NB4 (cell line): ENCODE measurements at regions not wholly inside any gene's neighbourhood (a gene's known extent, or its start where the extent isn't known, plus 50 kb on each side); places are given as distances from the start of the nearest gene placed in this dataset.

ENCODE experiments used
- DNase-seq: peaks from one replicate; pipeline ENCODE4 v3.0.0; 2010; ENCODE audit warnings: low read depth
- H3K4me3 ChIP-seq: one replicate; pipeline ENCODE4 v1.5.1; 2011; ENCODE audit warnings: mild to moderate bottlenecking, low read depth, low read length, moderate library complexity
- MYC ChIP-seq: IDR thresholded peaks from 2 replicates; pipeline ENCODE4 v1.6.1; 2011; ENCODE audit warnings: low read depth, low read length
- POLR2A ChIP-seq: IDR thresholded peaks from 2 replicates; pipeline ENCODE4 v1.6.1; 2011; ENCODE audit warnings: mild to moderate bottlenecking; ENCODE audit not compliant: insufficient read length; ENCODE audit errors: extremely low read depth
- TF ChIP-seq, protein P1 (sequence below): IDR thresholded peaks from 2 replicates; pipeline ENCODE4 v1.6.1; 2011; ENCODE audit warnings: low read depth, low read length
- TF ChIP-seq, protein P2 (sequence below): IDR thresholded peaks from one replicate; pipeline ENCODE4 v1.5.1; 2012; ENCODE audit warnings: low read depth, low read length

DNA sequence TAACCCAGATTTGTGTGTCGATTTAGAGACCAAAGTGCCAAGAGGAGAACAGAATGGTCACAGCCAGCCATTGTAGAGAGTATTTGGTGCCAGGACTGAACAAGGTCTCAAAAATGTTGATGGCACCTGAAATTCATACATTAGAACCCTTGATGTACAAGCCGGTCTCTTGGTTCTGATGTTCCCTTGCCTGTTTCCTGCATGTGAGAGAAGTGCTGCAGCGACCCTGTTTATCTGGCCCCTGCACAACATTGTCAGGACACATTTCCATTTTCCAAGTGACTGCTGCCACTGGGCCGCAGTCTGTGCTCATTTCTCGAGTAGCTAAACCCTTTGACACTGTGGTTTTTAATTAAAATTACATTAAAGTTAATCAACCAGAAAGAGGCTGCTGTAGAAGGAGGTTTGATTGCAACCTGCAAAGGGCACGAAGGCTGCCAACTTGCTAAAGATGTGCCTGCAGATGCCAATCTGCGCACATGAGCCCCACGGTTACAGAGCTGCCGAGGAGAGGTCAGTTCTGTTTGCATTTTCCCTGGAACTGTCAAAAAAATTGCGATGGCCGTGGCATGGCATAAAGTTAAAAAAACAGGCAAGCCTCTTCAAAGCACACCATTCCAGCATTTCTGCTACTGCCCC, 136.4 kb upstream of the CMC1 start:
- no peak for TF ChIP-seq POLR2A
- TF ChIP-seq, protein P1, sequence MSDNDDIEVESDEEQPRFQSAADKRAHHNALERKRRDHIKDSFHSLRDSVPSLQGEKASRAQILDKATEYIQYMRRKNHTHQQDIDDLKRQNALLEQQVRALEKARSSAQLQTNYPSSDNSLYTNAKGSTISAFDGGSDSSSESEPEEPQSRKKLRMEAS: no peak
- TF ChIP-seq, protein P2, sequence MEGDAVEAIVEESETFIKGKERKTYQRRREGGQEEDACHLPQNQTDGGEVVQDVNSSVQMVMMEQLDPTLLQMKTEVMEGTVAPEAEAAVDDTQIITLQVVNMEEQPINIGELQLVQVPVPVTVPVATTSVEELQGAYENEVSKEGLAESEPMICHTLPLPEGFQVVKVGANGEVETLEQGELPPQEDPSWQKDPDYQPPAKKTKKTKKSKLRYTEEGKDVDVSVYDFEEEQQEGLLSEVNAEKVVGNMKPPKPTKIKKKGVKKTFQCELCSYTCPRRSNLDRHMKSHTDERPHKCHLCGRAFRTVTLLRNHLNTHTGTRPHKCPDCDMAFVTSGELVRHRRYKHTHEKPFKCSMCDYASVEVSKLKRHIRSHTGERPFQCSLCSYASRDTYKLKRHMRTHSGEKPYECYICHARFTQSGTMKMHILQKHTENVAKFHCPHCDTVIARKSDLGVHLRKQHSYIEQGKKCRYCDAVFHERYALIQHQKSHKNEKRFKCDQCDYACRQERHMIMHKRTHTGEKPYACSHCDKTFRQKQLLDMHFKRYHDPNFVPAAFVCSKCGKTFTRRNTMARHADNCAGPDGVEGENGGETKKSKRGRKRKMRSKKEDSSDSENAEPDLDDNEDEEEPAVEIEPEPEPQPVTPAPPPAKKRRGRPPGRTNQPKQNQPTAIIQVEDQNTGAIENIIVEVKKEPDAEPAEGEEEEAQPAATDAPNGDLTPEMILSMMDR: no peak
- TF ChIP-seq MYC: no peak
- DNase-seq: no peak
- H3K4me3 ChIP-seq: no peak overlapping the region

GRCh38 chr3:28109829-28110228, 131.6 kb upstream of the CMC1 start:
- DNase-seq: no peak
- H3K4me3 ChIP-seq: no peak overlapping the region
- TF ChIP-seq, protein P1: no peak
- TF ChIP-seq POLR2A (no peak), MYC (no peak)
- TF ChIP-seq, protein P2: no peak

GRCh38 chr3:28110869-28111268, 130.6 kb upstream of the CMC1 start:
- H3K4me3 ChIP-seq: no peak overlapping the region
- TF ChIP-seq, protein P2: no peak
- TF ChIP-seq POLR2A (no peak), MYC (no peak)
- TF ChIP-seq, protein P1: no peak
- DNase-seq: no peak

- H3K4me3 ChIP-seq: no peak overlapping the region
- TF ChIP-seq MYC (no peak), POLR2A (no peak)
- TF ChIP-seq, protein P1: no peak
- TF ChIP-seq, protein P2: no peak
- DNase-seq: no peak
Observed at GRCh38 chr3:28114893-28115292, 126.5 kb upstream of the CMC1 start.

- H3K4me3 ChIP-seq: no peak overlapping the region
- DNase-seq: no peak
- TF ChIP-seq, protein P1: no peak
- TF ChIP-seq POLR2A (no peak), MYC (no peak)
- TF ChIP-seq, protein P2: no peak
Observed at GRCh38 chr3:28115316-28115715, 126.1 kb upstream of the CMC1 start.
